NB4 (cell line): ENCODE measurements at regions not wholly inside any gene's neighbourhood (a gene's known extent, or its start where the extent isn't known, plus 50 kb on each side); places are given as distances from the start of the nearest gene placed in this dataset.

Source experiments
- CTCF ChIP-seq: IDR thresholded peaks from one replicate; pipeline ENCODE4 v1.5.1; 2012; ENCODE audit warnings: low read depth, low read length
- MYC ChIP-seq: IDR thresholded peaks from 2 replicates; pipeline ENCODE4 v1.6.1; 2011; ENCODE audit warnings: low read depth, low read length
- POLR2A ChIP-seq: IDR thresholded peaks from 2 replicates; pipeline ENCODE4 v1.6.1; 2011; ENCODE audit warnings: mild to moderate bottlenecking; ENCODE audit not compliant: insufficient read length; ENCODE audit errors: extremely low read depth

GRCh38 chrX:10089378-10089795, 67.4 kb upstream of the CLCN4 start:
- TF ChIP-seq POLR2A (no peak), CTCF (no peak), MYC (no peak)
